Smooth muscle cell (in vitro differentiated cells): ENCODE measurements at regions not wholly inside any gene's neighbourhood (a gene's known extent, or its start where the extent isn't known, plus 50 kb on each side); places are given as distances from the start of the nearest gene placed in this dataset.
"Not testable (repeated sequence)": the region's sequence is repeated elsewhere in the genome, so short reads cannot be mapped to it uniquely, and the experiment has no call there.

Experiments used
- DNase-seq: peaks from one replicate; lab custom pipeline; 2025; ENCODE audit not compliant: unreplicated experiment; lab: John Stamatoyannopoulos, UW
- H2AFZ ChIP-seq: fragments of 200-600 bp; sonication (generic); 2 replicates; pipeline ENCODE4 v1.6.0; 2016; ENCODE audit warnings: antibody characterized with exemption, low read depth, mild to moderate bottlenecking
- H3F3A ChIP-seq: fragments of 200-600 bp; sonication (generic); 2 replicates; pipeline ENCODE4 v1.6.0; 2017; ENCODE audit warnings: antibody characterized with exemption, low read depth
- H3K27ac ChIP-seq: fragments of 200-600 bp; sonication (generic); 2 replicates; pipeline ENCODE4 v1.5.1; 2016; ENCODE audit warnings: low read depth, mild to moderate bottlenecking
- H3K27me3 ChIP-seq: fragments of 200-600 bp; sonication (generic); 2 replicates; pipeline ENCODE4 v1.6.1; 2016; ENCODE audit warnings: low read depth, mild to moderate bottlenecking
- H3K36me3 ChIP-seq: fragments of 200-600 bp; sonication (generic); 2 replicates; pipeline ENCODE4 v1.5.1; 2016; ENCODE audit warnings: low read depth
- H3K4me1 ChIP-seq: fragments of 200-600 bp; sonication (generic); 2 replicates; pipeline ENCODE4 v1.5.1; 2016; ENCODE audit warnings: low read depth
- H3K4me2 ChIP-seq: fragments of 200-600 bp; sonication (generic); 2 replicates; pipeline ENCODE4 v1.6.0; 2016; ENCODE audit warnings: mild to moderate bottlenecking
- H3K4me3 ChIP-seq: fragments of 200-600 bp; sonication (generic); 2 replicates; pipeline ENCODE4 v1.5.1; 2016; ENCODE audit warnings: mild to moderate bottlenecking
- H3K79me2 ChIP-seq: fragments of 200-600 bp; sonication (generic); 2 replicates; pipeline ENCODE4 v1.6.0; 2016; ENCODE audit warnings: low read depth, mild to moderate bottlenecking
- H3K9ac ChIP-seq: fragments of 200-600 bp; sonication (generic); 2 replicates; pipeline ENCODE4 v1.6.0; 2016; ENCODE audit warnings: low read depth
- H3K9me3 ChIP-seq: fragments of 200-600 bp; sonication (generic); replicated peaks from 2 replicates; pipeline ENCODE4 v1.5.1; 2016; ENCODE audit warnings: low read depth
- H4K20me1 ChIP-seq: fragments of 200-600 bp; sonication (generic); 2 replicates; pipeline ENCODE4 v1.6.0; 2016; ENCODE audit warnings: low read depth
- WGBS: methylation state at CpG from one replicate; pipeline ENCODE4 v1.1.7; 2016; ENCODE audit warnings: low lambda C conversion rate; 5-methylcytosine and 5-hydroxymethylcytosine counted together
- TF ChIP-seq, protein P1 (sequence below): fragments of 200-600 bp; sonication (generic); IDR thresholded peaks from 2 replicates; pipeline ENCODE4 v1.5.1; 2017; ENCODE audit warnings: borderline replicate concordance, mild to moderate bottlenecking, antibody characterized with exemption; ENCODE audit not compliant: insufficient read depth, poor library complexity, severe bottlenecking

- Histone ChIP-seq H3K9me3 (no peaks in the 10 kb centered on the region), H4K20me1 (no peaks in the 10 kb centered on the region), H3K4me3 (no peak overlapping the region), H3K36me3 (no peaks in the 10 kb centered on the region), H2AFZ (no peak overlapping the region), H3K4me1 (no peaks in the 10 kb centered on the region), H3K4me2 (no peak overlapping the region), H3K27ac (no peak overlapping the region), H3F3A (no peaks in the 10 kb centered on the region), H3K79me2 (no peaks in the 10 kb centered on the region), H3K9ac (no peak overlapping the region), H3K27me3 (no peaks in the 10 kb centered on the region)
- no peak for DNase-seq
- TF ChIP-seq, protein P1, sequence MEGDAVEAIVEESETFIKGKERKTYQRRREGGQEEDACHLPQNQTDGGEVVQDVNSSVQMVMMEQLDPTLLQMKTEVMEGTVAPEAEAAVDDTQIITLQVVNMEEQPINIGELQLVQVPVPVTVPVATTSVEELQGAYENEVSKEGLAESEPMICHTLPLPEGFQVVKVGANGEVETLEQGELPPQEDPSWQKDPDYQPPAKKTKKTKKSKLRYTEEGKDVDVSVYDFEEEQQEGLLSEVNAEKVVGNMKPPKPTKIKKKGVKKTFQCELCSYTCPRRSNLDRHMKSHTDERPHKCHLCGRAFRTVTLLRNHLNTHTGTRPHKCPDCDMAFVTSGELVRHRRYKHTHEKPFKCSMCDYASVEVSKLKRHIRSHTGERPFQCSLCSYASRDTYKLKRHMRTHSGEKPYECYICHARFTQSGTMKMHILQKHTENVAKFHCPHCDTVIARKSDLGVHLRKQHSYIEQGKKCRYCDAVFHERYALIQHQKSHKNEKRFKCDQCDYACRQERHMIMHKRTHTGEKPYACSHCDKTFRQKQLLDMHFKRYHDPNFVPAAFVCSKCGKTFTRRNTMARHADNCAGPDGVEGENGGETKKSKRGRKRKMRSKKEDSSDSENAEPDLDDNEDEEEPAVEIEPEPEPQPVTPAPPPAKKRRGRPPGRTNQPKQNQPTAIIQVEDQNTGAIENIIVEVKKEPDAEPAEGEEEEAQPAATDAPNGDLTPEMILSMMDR = no peak
Observed at GRCh38 chr11:25242928-25243327, 746.1 kb downstream of the LUZP2 start.

DNA sequence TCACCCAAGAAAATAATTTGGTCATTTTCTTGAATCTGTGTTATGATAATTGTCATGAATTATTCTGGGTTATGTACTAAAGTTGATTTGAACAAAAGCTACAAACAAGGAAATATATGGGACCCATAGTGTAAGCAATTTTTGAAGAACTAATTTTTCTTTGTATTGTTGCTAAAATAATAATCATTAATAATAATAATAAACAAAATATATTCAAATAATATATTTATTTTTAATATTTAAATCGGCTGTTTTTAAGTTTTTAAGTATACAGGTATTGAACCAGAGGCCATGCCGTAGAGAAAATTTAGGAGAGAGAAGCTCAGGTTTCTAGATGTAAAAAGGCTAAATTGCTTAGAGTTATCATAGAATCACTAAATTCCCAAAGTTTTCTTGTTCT lies 747.3 kb downstream of the LUZP2 start:
- DNase-seq = no peak
- no peak overlapping the region for H3K27ac ChIP-seq
- no peaks in the 10 kb centered on the region for H3K27me3 ChIP-seq
- H3K9me3 ChIP-seq = no peaks in the 10 kb centered on the region
- 88% methylated on average over 2 of the region's 2 CpGs for WGBS
- TF ChIP-seq, protein P1 = no peak
- no peaks in the 10 kb centered on the region for H3K36me3 ChIP-seq
- no peak overlapping the region for H3K9ac ChIP-seq
- H3F3A ChIP-seq = no peaks in the 10 kb centered on the region
- no peak overlapping the region for H3K4me3 ChIP-seq
- no peaks in the 10 kb centered on the region for H4K20me1 ChIP-seq
- no peaks in the 10 kb centered on the region for H3K79me2 ChIP-seq
- H3K4me1 ChIP-seq = no peaks in the 10 kb centered on the region
- H2AFZ ChIP-seq = no peak overlapping the region
- H3K4me2 ChIP-seq = no peak overlapping the region

- 85% methylated on average over 1 of the region's 1 CpG for WGBS
- Histone ChIP-seq H3K27me3 (no peaks in the 10 kb centered on the region), H3K27ac (no peak overlapping the region), H3K4me2 (no peak overlapping the region), H3K4me3 (no peak overlapping the region), H3F3A (no peaks in the 10 kb centered on the region), H2AFZ (no peak overlapping the region), H3K4me1 (no peaks in the 10 kb centered on the region), H3K36me3 (no peaks in the 10 kb centered on the region), H3K9ac (no peak overlapping the region), H3K9me3 (no peaks in the 10 kb centered on the region), H3K79me2 (no peaks in the 10 kb centered on the region), H4K20me1 (no peaks in the 10 kb centered on the region)
- TF ChIP-seq, protein P1 = no peak
- no peak for DNase-seq
Observed at GRCh38 chr11:25247336-25247735, 750.5 kb downstream of the LUZP2 start.

DNA sequence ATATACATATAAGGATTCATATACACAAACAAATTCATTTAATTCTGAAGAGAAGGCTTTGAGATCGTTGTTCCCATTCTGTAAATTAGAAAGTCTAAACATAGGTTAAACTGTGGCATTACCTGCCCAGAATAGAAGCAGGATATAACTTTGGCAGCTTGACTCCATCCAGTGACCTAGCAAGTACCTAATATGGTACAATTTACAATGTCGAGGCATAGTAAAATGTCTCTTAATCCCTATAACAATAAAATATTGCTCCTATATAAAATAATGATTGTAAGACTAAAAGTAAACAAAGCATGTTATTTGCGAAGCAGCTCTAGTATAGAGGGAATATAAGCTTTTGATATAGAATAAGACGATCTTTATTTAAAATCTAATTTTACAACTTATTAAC lies 756.0 kb downstream of the LUZP2 start:
- Histone ChIP-seq H3K9ac (no peak overlapping the region), H3K4me2 (no peak overlapping the region), H3F3A (no peaks in the 10 kb centered on the region), H3K4me1 (no peaks in the 10 kb centered on the region), H3K27ac (no peak overlapping the region), H3K36me3 (no peaks in the 10 kb centered on the region), H3K4me3 (no peak overlapping the region), H3K9me3 (no peaks in the 10 kb centered on the region), H3K79me2 (no peaks in the 10 kb centered on the region), H2AFZ (no peak overlapping the region), H4K20me1 (no peaks in the 10 kb centered on the region), H3K27me3 (no peaks in the 10 kb centered on the region)
- 90% methylated on average over 4 of the region's 4 CpGs for WGBS
- TF ChIP-seq, protein P1 = no peak
- DNase-seq = no peak

DNA sequence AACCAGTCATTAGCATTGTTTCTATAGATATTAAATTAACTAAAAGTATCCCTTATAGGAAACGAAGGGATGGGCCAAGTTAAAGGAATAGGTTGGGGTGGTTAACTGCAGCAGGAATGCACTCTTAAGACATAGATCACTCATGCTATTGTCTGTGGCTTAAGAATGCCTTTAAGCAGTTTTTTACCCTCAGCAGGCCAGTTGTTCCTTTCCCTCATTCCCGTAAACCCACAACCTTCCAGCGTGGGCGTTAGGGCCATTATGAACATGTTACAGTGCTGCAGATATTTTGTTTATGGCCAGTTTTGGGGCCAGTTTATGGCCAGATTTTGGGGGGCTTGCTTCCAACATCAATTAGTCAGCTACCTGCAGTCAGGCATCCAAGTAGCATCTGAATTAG lies 767.0 kb downstream of the LUZP2 start:
- H3F3A ChIP-seq, H3K27me3 ChIP-seq, H3K79me2 ChIP-seq, H3K36me3 ChIP-seq, H3K9me3 ChIP-seq, H3K9ac ChIP-seq, DNase-seq, H2AFZ ChIP-seq, H3K27ac ChIP-seq, H3K4me3 ChIP-seq, H4K20me1 ChIP-seq, H3K4me1 ChIP-seq, H3K4me2 ChIP-seq: not testable (repeated sequence)
- WGBS = 96% methylated on average over 4 of the region's 4 CpGs
